ENCODE measurements at regions not wholly inside any gene's neighbourhood (a gene's known extent, or its start where the extent isn't known, plus 50 kb on each side); places are given as distances from the start of the nearest gene placed in this dataset.
"Not testable (repeated sequence)": the region's sequence is repeated elsewhere in the genome, so short reads cannot be mapped to it uniquely, and the experiment has no call there.

DNA sequence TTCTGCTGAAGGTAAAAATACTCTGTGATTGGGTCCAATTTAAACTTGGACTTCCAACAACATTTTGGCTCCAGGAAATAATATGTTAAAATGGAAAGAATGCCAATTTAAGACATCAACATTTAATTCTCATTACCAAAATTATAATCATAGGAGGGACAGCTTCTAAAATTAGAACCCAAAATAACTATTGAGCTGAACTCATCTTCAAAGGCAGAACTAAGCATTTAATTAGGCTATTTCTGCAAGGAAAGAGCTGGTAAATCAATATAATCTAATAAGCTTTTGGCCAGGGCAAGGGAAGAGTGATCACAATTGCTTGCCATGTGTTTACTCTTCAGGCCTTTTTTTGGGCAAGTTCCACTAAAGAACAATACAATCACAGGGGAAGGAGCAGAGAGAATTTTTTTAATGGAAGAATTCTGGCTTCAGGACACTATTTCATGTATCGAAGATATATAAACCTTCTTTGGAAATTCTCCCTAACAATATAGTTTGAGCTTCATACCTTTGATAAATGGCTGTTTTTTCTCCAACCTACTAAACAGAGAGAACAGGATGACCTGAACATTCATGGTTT, 133.1 kb upstream of the PTBP2 start:
- Histone ChIP-seq H3K4me3 (ENCODE audit: low read depth, low read length) (no peak overlapping the region), H3K9me3 (ENCODE audit: control insufficient read depth, insufficient read depth, low read depth, low read length) (no peaks in the 10 kb centered on the region), H3K4me1 (ENCODE audit: control insufficient read depth, insufficient read depth, low read length) (no peaks in the 10 kb centered on the region), H3K36me3 (ENCODE audit: control insufficient read depth in 2 of 2, insufficient read depth in 1 of 2, low read length in 2 of 2) (no peaks in the 10 kb centered on the region), H3K27ac (ENCODE audit: extremely low read depth, low read depth, low read length) (no peak overlapping the region)
- TF ChIP-seq ZNF274 (IDR thresholded peaks at IDR 0.05; ENCODE audit: low read length) (no peak), ZNF274 (tag by site-specific recombination; IDR thresholded peaks at IDR 0.05; ENCODE audit: borderline replicate concordance) (no peak), GFI1B (tag by site-specific recombination; IDR thresholded peaks at IDR 0.05) (no peak), ZBTB48 (tag by site-specific recombination; IDR thresholded peaks at IDR 0.05) (no peak), KLF9 (tag by site-specific recombination; IDR thresholded peaks at IDR 0.05; ENCODE audit: low read depth) (no peak), ZFHX2 (tag by site-specific recombination; conservative IDR thresholded peaks at IDR 0.05) (no peak), IKZF3 (tag by site-specific recombination; IDR thresholded peaks at IDR 0.05) (no peak), ZBTB1 (tag by site-specific recombination; IDR thresholded peaks at IDR 0.05) (no peak), ZNF629 (tag by site-specific recombination; IDR thresholded peaks at IDR 0.05) (no peak), ZNF214 (tag by site-specific recombination; IDR thresholded peaks at IDR 0.05; ENCODE audit: borderline replicate concordance) (no peak)
- TF ChIP-seq, protein P1, sequence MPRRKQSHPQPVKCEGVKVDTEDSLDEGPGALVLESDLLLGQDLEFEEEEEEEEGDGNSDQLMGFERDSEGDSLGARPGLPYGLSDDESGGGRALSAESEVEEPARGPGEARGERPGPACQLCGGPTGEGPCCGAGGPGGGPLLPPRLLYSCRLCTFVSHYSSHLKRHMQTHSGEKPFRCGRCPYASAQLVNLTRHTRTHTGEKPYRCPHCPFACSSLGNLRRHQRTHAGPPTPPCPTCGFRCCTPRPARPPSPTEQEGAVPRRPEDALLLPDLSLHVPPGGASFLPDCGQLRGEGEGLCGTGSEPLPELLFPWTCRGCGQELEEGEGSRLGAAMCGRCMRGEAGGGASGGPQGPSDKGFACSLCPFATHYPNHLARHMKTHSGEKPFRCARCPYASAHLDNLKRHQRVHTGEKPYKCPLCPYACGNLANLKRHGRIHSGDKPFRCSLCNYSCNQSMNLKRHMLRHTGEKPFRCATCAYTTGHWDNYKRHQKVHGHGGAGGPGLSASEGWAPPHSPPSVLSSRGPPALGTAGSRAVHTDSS (tag by site-specific recombination; IDR thresholded peaks at IDR 0.05): no peak
- TF ChIP-seq, protein P2, sequence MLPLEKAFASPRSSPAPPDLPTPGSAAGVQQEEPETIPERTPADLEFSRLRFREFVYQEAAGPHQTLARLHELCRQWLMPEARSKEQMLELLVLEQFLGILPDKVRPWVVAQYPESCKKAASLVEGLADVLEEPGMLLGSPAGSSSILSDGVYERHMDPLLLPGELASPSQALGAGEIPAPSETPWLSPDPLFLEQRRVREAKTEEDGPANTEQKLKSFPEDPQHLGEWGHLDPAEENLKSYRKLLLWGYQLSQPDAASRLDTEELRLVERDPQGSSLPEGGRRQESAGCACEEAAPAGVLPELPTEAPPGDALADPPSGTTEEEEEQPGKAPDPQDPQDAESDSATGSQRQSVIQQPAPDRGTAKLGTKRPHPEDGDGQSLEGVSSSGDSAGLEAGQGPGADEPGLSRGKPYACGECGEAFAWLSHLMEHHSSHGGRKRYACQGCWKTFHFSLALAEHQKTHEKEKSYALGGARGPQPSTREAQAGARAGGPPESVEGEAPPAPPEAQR (tag by site-specific recombination; IDR thresholded peaks at IDR 0.05): no peak
- TF ChIP-seq, protein P3, sequence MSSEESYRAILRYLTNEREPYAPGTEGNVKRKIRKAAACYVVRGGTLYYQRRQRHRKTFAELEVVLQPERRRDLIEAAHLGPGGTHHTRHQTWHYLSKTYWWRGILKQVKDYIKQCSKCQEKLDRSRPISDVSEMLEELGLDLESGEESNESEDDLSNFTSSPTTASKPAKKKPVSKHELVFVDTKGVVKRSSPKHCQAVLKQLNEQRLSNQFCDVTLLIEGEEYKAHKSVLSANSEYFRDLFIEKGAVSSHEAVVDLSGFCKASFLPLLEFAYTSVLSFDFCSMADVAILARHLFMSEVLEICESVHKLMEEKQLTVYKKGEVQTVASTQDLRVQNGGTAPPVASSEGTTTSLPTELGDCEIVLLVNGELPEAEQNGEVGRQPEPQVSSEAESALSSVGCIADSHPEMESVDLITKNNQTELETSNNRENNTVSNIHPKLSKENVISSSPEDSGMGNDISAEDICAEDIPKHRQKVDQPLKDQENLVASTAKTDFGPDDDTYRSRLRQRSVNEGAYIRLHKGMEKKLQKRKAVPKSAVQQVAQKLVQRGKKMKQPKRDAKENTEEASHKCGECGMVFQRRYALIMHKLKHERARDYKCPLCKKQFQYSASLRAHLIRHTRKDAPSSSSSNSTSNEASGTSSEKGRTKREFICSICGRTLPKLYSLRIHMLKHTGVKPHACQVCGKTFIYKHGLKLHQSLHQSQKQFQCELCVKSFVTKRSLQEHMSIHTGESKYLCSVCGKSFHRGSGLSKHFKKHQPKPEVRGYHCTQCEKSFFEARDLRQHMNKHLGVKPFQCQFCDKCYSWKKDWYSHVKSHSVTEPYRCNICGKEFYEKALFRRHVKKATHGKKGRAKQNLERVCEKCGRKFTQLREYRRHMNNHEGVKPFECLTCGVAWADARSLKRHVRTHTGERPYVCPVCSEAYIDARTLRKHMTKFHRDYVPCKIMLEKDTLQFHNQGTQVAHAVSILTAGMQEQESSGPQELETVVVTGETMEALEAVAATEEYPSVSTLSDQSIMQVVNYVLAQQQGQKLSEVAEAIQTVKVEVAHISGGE (tag by site-specific recombination; conservative IDR thresholded peaks at IDR 0.05; ENCODE audit: low read depth): no peak
- ChIA-PET CTCF (interaction anchor here (0.6 to 1.9 kb wide), 6 partner anchors 8 to 1352 kb away, joined by 3 to 10 read pairs (median 4); no protein-coding TSS in a partner anchor), POLR2A (no interaction called here)

DNA sequence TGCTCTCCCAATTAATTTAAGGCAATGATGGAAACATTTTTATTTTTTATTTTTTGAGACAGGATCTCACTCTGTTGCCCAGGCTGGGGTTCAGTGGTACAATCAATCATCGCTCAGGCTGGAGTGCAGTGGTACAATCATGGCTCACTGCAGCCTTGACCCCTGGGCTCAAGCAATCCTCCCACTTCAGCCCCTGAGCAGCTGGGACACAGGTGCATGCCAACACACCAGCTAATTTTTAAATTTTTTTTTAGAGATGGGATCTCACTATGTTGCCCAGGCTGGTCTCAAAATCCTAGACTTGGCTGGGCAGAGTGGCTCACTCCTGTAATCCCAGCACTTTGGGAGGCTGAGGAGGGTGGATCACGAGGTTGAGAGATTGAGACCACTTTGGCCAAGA, 126.1 kb upstream of the PTBP2 start:
- H3K36me3 ChIP-seq (ENCODE audit: control insufficient read depth in 2 of 2, insufficient read depth in 1 of 2, low read length in 2 of 2); H3K27ac ChIP-seq (ENCODE audit: extremely low read depth, low read depth, low read length); POLR2A ChIA-PET; H3K4me3 ChIP-seq (ENCODE audit: low read depth, low read length); H3K9me3 ChIP-seq (ENCODE audit: control insufficient read depth, insufficient read depth, low read depth, low read length); H3K4me1 ChIP-seq (ENCODE audit: control insufficient read depth, insufficient read depth, low read length): not testable (repeated sequence)
- CTCF ChIA-PET: interaction anchor here (0.5 to 3.3 kb wide), 11 partner anchors 10 to 525 kb away, joined by 3 to 17 read pairs (median 4); no protein-coding TSS in a partner anchor

DNA sequence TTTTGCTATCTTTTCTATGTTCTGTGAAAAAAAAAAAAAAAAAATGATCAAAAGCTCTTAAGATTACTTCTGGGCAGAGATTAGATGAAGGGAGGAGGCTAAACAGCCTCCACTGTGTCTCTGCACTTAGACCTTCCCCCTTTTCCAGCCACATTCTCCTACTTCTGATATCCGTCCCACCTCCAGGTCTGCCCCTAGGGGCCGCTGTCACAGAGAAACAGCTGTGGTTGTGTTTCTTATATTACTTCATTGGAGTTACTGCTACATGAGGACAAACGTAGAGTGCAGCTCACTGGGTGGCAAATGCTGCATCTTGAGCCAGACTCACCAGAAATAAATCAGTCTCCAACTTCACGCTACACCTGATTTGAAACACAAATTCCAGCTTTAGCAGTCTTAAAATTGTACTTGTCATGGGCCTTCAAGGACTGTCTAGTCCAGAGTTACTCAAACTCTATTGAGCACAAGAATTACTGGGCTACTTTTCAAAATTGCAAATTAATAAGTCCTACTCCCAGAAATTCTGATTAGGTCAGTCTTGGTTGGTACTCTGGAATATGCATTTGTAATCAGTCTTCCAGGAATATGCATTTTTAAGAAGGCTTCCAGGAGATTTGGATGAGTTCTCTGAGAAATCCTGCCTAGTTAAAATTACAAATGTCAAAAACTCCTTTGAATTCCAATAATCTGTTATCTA, 125.2 kb upstream of the PTBP2 start:
- H3K4me1 ChIP-seq (ENCODE audit: control insufficient read depth, insufficient read depth, low read length): no peaks in the 10 kb centered on the region
- no peak overlapping the region for H3K4me3 ChIP-seq (ENCODE audit: low read depth, low read length)
- H3K36me3 ChIP-seq (ENCODE audit: control insufficient read depth in 2 of 2, insufficient read depth in 1 of 2, low read length in 2 of 2): no peaks in the 10 kb centered on the region
- H3K9me3 ChIP-seq (ENCODE audit: control insufficient read depth, insufficient read depth, low read depth, low read length): no peaks in the 10 kb centered on the region
- ChIA-PET POLR2A (no interaction called here), CTCF (interaction anchor here (0.7 to 3.3 kb wide), 14 partner anchors 8 to 524 kb away, joined by 3 to 17 read pairs (median 4); no protein-coding TSS in a partner anchor)
- H3K27ac ChIP-seq (ENCODE audit: extremely low read depth, low read depth, low read length): no peak overlapping the region
- TF ChIP-seq ZNF473 (tag by site-specific recombination; IDR thresholded peaks at IDR 0.05) (no peak), ZNF223 (tag by site-specific recombination; IDR thresholded peaks at IDR 0.05) (no peak), TRIM28 (IDR thresholded peaks at IDR 0.05; ENCODE audit: borderline replicate concordance, low read length) (peak; percentile 73; the same call in 1 of the 2 replicates), SETDB1 (IDR thresholded peaks at IDR 0.05; ENCODE audit: insufficient read length, low read length) (no peak), ZNF785 (tag by site-specific recombination; IDR thresholded peaks at IDR 0.05) (no peak)
- TF ChIP-seq, protein P4, sequence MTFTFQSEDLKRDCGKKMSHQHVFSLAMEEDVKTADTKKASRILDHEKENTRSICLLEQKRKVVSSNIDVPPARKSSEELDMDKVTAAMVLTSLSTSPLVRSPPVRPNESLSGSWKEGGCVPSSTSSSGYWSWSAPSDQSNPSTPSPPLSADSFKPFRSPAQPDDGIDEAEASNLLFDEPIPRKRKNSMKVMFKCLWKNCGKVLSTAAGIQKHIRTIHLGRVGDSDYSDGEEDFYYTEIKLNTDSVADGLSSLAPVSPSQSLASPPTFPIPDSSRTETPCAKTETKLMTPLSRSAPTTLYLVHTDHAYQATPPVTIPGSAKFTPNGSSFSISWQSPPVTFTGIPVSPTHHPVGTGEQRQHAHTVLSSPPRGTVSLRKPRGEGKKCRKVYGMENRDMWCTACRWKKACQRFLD (tag by site-specific recombination; IDR thresholded peaks at IDR 0.05): no peak
- TF ChIP-seq, protein P5, sequence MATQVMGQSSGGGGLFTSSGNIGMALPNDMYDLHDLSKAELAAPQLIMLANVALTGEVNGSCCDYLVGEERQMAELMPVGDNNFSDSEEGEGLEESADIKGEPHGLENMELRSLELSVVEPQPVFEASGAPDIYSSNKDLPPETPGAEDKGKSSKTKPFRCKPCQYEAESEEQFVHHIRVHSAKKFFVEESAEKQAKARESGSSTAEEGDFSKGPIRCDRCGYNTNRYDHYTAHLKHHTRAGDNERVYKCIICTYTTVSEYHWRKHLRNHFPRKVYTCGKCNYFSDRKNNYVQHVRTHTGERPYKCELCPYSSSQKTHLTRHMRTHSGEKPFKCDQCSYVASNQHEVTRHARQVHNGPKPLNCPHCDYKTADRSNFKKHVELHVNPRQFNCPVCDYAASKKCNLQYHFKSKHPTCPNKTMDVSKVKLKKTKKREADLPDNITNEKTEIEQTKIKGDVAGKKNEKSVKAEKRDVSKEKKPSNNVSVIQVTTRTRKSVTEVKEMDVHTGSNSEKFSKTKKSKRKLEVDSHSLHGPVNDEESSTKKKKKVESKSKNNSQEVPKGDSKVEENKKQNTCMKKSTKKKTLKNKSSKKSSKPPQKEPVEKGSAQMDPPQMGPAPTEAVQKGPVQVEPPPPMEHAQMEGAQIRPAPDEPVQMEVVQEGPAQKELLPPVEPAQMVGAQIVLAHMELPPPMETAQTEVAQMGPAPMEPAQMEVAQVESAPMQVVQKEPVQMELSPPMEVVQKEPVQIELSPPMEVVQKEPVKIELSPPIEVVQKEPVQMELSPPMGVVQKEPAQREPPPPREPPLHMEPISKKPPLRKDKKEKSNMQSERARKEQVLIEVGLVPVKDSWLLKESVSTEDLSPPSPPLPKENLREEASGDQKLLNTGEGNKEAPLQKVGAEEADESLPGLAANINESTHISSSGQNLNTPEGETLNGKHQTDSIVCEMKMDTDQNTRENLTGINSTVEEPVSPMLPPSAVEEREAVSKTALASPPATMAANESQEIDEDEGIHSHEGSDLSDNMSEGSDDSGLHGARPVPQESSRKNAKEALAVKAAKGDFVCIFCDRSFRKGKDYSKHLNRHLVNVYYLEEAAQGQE (tag by site-specific recombination; IDR thresholded peaks at IDR 0.05): no peak

Measured in HEK293 (cell line).